GM18861 (cell line): ENCODE measurements at regions not wholly inside any gene's neighbourhood (a gene's known extent, or its start where the extent isn't known, plus 50 kb on each side); places are given as distances from the start of the nearest gene placed in this dataset.

ENCODE experiments used
- ATAC-seq: cut with Tn5 transposase; IDR thresholded peaks from one replicate; pipeline ENCODE4 v1.9.1; 2021; ENCODE audit not compliant: unreplicated experiment

DNA sequence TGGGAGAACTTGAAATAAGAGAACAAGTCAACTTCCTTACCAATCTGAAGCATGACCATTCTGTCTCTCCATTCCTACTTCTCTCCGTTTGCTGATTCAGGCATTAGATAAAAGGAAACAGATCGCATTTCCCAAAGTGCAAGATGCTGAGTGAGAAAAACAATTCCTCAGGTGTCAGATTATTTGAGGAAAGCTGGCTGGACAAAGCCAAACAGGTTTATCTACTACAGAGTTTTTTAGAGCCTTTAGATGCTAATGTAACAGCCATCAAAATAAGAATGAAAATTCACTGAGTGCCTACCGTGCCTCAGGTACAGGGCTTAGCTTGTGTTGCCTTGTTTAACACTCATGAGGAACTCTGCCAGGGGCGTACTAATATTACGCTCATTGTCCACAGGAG is 135.9 kb upstream of the MBL2 start:
- no peak for ATAC-seq

DNA sequence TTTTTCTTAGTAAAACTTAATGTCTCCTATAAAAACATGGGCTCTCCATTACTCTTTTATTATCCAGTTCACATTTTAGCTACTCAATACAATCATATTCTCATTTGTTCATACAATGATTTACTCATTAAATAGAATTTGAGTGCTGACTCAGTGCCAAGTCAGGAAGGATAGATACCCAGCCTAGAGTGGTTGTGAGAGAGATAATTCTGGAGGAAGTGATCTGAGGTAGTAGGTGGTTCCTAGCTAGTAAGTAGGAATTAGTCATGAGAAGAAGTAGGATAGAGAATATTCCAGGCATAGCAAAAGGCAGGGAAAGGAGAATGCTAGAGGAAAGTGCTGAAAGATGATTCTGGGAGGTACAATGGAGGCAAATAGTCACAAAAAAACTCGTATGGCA is 133.5 kb upstream of the MBL2 start:
- no peak for ATAC-seq

DNA sequence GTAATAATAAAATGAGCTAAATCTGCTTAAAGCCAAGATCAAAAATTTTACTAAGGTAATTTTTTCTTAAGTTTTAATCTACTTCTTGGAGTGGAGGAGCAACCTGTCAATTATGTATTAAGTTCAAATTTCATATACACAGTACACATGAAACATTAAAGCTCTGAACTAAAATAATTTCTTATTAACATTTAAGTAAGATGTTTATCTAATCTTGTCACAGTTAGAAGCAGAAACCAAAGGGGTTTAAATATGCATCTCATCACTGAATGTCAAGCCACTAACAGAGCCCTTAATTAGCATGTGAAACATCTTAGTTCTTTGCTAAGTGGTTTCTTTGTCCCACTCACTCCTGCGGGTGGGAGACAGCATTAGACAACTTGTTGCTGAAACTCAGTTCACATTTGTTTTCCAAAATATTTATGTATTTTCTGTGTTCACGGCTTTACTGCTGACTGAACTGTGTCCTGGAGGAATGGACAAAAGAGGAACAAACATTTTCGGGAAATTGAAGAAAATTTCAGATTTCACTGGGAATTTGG is 130.9 kb upstream of the MBL2 start:
- no peak for ATAC-seq

DNA sequence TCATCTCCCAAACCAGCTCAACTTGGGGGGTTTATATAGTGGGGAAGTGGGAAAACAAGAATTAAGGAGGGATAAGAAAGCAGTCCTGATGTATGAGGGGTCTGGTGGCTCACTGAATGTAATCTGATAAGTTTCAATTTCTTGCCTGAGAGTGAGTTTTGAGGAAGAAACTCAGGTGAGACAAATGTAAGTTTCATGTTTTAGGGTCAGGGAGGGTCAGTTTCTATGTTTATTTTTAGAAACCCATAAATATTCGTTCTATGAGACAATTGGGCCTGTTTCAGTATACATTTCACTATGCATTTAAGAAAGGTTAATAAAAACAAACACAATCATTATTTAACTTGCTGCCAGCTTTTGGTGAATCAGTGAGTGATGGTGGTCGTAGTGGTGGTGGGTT is 128.0 kb upstream of the MBL2 start:
- ATAC-seq = peak; percentile 39

DNA sequence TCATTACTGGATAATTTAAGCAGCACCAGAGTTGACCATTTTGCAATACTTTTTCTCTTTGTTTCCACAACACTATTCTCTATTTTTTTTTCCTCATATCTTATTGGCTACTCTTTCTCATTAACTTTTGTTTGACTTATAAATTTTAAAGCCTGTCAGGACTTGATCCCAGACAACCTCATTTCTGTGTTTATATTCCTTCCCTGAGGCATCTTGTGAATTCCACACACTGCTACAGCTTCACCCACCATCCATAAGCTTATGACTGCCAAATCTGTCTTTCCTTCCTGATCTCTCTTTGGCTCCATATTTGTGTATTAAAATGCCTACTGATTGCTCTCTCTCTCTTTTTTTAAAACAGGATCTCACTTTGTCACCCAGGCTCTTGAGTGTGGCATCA is 124.6 kb upstream of the MBL2 start:
- no peak for ATAC-seq

DNA sequence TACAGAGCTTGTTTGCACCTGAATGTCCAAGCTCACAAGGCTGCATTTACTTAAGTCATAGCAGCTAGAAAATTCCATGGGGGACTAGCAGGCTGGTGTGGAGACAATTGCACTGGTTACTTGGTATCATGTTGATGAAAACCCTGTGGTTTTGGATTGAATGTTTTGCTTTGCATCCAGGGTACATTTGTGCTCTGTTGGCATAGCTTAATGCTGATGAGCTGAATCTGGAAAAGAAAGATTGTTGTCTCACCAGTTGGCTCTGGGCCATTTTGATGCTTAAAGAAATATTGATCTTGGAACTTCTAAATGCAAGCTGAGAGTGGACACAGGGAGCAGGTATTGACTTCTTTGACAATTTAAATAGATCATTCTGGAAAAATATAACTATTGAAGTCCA is 122.5 kb upstream of the MBL2 start:
- no peak for ATAC-seq

DNA sequence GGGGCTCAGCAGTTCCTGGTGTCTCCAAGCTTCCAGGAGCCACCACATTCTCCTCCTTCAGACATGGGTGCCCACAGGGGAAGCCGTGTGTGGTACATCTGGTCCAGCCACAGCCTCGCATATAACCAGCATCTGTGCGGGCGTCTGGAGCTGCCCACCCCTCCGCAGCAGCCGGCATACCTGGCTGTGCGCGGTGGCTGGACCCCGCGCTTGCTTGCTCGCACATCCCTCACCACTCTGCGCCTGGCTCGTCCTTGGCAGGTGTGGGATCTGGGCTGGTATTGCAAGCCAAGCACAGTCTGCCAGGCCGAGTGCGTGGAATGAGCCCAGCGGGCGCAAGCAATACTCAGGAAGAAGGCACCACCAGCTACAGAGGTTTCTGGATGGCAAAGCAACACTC is 117.7 kb upstream of the MBL2 start:
- no peak for ATAC-seq

DNA sequence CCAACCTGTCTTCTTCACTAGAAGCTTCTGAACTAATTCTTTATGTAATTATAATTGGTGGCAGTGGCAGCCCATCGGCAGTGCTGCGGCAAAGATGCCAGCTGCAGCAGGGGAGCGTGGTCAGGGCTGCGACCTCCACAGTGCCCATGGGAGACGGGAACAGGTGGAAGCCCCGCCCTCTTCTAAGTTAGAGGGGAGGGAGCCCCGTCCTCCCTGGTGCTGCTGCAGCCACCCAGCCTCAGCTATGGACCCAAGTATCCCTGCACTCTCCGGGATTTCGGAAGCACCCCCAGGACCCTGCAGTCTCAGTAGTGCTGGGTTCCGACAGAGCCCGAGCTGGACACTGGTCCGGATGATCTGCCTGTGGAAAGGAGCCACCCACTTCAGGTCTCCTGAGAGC is 117.0 kb upstream of the MBL2 start:
- ATAC-seq = no peak

DNA sequence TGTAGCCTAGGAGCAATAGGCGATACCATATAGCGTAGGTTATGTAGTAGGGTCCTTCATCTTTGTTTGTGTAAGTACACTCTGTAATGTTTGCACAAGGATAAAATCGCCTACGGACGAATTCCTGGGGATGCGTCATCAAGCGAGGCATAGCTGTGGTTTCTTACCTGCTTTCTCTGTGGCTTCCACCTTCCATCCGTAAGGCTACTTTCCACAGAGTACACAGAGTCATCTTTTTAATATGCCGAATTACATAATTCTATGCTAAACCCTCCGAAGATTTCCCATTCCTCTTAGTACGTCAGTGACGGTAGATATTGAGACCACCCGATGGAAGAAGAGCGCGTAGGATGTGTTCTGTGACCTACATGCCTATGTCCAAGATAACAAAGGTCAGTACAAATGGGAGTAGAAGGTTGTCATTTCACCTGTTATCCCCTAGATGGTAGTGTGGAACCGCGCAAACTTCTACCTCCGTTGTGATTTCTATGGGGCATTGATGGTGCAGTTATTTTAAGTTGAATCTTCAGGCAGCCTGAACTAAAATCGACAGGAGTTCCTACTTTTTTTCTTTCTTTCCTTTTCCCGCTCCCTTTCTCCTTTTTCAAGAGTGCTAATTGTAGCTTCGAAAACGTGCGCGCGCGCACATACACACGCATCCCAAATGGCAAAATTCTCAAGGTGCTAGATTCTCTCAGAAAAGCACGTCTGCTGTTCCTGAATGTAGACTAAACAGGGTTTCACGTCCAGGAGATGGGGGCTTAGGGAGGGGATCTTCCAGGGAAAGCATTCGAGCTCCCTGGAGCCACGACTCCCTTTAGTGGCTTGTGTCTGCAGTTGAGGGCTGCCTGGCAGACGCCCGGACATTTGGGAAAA is 111.7 kb upstream of the MBL2 start:
- peak; percentile 98 for ATAC-seq

DNA sequence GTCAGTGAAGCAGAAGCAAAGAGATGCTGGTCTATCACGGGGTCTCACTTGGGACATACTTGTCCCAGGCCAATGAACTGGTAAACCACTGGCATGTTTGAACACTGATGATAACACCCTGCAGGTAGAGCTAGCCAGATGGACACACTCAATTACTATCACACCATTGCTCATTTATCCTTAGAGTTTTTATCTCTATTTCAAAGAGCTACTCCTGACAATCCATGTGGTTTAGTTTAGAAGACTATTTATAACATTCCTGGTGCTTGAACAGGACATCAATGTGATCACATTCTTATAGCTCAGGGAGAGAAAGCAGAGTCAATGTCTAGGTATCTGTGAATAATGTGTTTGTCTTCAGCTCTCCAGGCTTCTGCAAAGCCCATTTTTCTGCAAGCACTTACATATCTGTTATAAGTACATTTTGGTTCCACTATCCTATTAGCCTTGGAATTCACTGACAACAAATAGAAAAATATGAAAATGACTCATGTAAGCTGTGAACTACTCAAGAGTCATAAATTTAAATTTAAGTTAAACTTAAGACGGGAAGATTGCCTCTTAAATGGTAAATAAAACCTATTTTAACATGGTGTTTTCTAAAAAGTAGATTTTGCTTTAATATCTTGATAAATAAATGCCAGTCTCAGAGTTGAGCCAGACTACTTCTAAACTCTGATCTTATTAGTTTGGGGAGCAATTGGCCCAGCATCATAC is 106.7 kb upstream of the MBL2 start:
- no peak for ATAC-seq

DNA sequence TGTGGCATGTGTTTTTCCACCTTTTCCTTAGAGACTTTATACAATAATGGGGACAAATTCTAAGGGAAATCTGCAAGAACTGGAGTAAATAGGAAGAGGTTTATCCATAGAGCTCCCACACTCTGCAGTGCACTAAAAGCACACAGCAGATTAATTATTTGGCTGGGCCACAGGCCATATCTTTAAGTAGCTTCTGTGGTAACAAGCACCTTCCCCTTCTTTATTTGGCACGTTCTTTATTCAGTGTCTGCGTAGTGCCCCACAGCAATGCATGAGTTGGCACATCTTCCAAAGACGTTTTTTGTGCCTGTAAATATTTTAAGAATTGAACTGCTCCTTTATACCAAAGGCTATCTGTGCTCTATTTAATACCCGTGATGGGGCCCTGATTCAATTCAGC is 104.9 kb upstream of the MBL2 start:
- ATAC-seq = no peak

DNA sequence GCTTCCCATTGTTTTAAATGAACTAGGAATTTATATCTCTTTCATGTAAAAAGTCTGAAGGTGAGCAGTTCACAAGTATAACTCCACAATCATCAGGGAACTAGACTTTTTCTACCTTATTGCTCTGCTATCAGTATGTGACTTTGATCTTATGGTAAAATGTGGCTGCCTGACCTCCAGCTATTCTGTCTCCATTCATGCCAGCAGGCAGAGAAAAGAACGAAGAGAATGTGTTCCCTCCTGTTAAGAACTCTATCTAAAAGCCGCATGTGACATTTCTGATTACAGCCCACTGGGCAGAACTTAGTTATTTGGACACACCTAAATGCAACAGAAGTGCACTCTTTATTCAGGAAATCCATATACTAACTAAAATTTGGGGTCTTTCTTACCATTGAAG is 102.8 kb upstream of the MBL2 start:
- no peak for ATAC-seq

DNA sequence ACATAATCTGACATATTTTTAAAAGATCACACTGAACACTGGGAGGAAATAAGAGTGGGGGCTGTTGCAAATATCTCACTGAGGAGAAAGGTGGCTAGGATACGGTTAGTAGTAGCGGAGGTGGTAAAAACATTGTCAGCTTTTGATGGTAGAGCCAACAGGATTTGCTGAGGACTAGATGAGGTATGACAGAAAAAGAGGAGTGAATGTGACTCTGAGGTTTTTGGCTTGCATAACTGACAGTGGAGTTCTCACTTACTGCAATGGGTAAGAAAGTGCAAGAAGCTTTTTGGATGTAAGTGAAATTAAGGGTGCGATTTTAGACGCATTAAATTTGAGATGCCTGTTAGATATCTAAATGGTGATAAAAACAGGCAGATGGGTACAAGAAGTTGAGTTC is 102.0 kb upstream of the MBL2 start:
- no peak for ATAC-seq

DNA sequence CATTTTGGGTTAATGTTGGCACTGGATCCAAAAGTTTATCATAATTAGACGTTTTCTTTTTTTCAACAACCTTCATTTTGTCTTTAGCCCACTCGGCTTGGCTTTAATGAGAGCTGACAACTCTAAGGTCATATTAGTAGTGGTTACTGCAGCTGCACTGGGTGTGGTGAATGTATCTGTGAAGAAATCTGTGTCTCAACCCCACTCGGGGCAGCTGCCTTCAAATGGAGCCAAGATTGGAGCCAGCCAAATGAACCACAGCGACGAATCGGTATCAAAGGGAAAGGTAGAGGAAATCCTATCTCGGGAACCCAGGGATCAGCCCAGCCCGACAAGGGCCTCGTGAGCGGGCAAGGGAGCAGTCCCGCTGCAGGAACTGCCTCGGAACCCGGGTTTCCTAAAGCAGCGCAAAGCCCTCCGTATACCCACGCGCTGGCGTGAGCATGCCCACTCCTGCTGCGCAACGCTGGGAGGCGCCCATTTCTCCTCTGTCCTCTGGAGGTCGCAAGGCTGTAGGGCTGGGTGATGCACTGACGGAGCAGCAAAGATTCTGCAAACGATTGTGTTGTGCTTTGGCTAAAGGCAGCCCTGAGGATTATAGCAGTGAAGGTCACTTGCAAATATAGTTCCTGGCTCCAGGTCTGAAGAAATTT is 98.7 kb upstream of the MBL2 start:
- no peak for ATAC-seq

DNA sequence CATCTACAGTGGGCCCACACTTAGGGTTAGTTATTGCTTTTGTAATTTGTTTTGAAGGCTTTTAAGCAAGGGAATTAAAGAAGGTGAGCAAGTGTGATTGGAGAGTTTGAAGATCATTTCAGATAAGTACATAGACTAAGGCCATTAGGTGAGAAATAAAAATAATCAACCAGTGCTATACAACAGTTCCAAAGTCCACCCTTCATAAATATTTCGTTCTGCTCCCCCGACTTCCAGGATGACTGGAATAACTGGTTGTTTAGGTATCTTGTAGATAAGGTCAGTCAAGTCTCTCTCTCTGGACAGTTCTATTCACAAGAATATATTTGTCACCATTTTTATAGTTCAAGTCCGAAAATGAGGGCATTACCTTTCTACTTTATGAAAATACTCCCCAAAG is 98.0 kb upstream of the MBL2 start:
- ATAC-seq = no peak

DNA sequence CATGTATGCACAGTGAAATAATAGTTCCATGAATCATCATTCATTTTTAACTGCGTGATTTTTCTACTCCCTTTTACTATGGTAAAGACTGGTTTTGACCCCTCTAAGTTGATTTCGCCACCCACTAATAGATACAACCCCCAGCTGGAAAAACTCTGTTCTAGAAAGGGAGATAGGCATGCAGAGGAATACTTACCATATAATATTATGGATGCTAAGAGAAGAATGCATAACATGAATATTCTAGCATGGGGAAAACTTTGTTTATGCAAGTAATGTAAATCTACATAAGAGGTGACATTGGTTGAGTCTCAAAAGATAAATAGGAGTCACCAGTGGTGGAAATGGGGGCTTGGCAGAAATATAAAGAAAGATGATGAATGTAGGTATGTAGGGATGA is 97.3 kb upstream of the MBL2 start:
- no peak for ATAC-seq

DNA sequence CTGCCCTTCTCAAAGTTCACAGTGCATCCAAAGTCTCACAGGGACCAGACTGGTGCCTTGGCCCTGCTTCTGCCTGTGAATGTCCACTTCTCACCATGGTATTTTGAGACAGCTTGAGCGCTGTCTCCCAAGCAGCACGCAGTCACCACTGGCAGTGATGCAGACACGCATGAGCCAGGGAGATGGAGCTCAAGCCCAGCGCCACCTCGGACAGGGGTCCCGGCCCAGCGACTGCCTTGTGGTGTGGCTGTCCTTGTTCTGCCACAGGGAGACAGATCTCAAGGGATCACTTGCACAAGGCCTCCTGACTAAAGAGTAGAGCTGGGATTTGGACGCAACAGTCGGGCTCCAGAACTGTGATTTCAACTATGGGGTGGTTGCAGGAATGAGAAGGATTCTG is 92.6 kb upstream of the MBL2 start:
- no peak for ATAC-seq

DNA sequence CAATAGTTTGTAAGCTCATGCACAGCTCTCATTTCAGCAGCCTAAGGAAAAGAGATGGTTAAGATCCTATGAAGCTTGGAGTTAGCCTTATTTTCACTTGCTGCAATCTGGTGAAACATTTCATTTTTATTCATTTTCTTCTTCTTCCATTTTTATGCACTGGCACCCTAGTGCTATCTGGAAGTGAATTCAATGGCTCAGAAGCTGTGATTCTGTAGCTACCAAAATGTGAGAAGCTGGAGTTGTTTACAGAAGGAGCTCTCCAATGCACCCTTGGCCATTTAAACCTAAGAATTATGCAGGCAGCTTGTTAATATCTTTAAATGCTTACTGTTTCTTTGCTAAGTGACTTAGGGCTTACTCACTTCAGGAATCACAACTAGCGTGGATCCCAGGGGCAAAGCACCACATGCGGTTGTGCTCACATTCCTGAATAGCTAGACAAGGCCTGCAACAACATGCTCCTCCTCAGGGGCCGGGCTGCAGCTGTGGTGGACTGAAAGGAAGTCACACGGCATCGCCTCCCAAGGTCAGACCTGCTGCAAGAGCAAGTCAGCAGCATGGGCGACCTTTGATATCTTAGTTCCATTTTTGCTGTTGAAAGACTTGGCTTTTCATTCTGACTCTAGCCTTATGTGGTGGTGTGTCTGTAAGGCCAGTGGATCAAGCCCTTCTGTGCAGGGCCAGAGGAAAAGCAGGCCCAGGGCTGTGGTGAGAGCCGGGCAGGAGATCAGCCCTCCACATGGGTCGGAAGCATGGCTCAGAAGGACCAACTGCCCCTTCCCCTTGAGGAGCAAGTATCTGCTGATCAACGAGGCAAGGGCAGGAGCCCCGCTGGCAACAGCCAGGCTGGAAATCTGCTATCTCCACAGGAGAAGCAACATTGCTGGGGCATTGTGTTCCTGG is 91.9 kb upstream of the MBL2 start:
- no peak for ATAC-seq

DNA sequence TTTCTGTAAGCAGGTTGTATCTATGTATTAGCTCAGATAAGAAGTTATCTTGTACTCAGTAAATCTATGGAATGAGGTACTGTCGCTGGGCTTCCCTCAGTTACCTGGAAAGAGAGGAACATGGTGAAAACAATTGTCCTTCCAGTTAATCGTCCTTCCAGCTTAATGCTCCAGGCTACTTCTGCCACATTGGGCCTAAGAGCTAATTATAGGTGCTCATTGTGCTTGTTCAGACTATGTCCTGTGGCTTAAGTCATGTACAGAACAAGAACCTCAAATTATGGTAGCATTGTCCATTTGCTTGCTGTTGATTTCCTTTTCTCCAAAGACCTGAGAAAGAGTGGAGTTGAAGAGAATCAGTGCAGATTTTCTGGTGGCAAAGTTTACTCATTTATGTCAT is 86.1 kb upstream of the MBL2 start:
- no peak for ATAC-seq

DNA sequence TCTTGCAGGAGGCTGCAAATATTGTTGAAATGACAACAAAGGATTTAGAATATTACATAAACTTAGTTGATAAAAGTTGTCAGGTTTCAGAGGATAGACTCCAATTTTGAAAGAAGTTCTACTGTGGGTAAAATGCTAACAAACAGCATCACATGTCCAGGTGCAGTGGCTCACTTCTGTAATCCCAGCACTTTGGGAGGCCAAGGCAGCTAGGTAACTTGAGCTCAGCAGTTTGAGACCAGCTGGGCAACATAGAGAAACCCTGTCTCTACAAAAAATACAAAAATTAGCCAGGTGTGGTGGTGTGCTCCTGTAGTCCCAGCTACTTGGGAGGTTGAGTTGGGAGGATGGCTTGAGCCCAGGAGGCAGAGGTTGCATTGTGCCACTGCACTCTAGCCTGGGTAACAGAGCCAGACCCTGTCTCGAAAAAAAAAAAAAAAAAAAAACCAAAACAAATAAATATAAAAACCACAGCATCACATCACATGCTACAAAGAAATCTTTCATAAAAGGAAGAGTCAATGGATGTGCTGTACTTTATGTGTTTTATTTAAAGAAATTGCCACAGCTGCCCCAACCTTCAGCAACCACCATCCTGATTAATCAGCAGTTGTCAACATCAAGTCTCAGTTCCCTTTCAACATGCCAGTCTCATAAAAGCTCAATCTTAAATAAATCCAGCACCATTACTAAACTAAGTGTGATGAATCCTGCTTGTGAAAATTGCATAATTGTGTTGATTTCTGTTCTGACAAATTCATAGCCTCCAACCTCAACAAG is 83.2 kb upstream of the MBL2 start:
- no peak for ATAC-seq
